T-helper 2 cell treated with Interferon-gamma antibody and Interleukin-4, amounts not matched to agents 5 μg/mL and 100 μg/mL, for 36 hours (primary cell): ENCODE measurements at regions not wholly inside any gene's neighbourhood (a gene's known extent, or its start where the extent isn't known, plus 50 kb on each side); places are given as distances from the start of the nearest gene placed in this dataset.

Experiments used
- DNase-seq: peaks from one replicate; pipeline ENCODE4 v3.0.0; 2021; ENCODE audit warnings: low spot score
- H3K27ac Mint-ChIP-seq: one replicate; pipeline ENCODE4 v1.8.0; 2021; ENCODE audit warnings: mild to moderate bottlenecking, mixed read lengths
- H3K27me3 Mint-ChIP-seq: one replicate; pipeline ENCODE4 v1.8.0; 2021; ENCODE audit warnings: low read depth, mixed read lengths
- H3K36me3 Mint-ChIP-seq: one replicate; pipeline ENCODE4 v1.8.0; 2021; ENCODE audit warnings: low read depth, mixed read lengths
- H3K4me1 Mint-ChIP-seq: one replicate; pipeline ENCODE4 v1.8.0; 2021; ENCODE audit warnings: low read depth, mixed read lengths
- H3K4me3 Mint-ChIP-seq: one replicate; pipeline ENCODE4 v1.8.0; 2022; ENCODE audit warnings: mild to moderate bottlenecking, moderate library complexity, mixed read lengths
- H3K9me3 Mint-ChIP-seq: one replicate; pipeline ENCODE4 v1.8.0; 2021; ENCODE audit warnings: mixed read lengths

- H3K4me1 Mint-ChIP-seq = no peaks in the 10 kb centered on the region
- no peak for DNase-seq
- H3K9me3 Mint-ChIP-seq = no peaks in the 10 kb centered on the region
- H3K27me3 Mint-ChIP-seq = peaks cover 22% of the 10 kb centered on the region
- H3K4me3 Mint-ChIP-seq = no peak overlapping the region
- H3K27ac Mint-ChIP-seq = no peak overlapping the region
- no peaks in the 10 kb centered on the region for H3K36me3 Mint-ChIP-seq
These were observed 85.1 kb upstream of the FRMD4A start for GRCh38 chr10:14415676-14416307.

- DNase-seq = no peak
- Mint-ChIP-seq H3K9me3 (no peaks in the 10 kb centered on the region), H3K4me1 (peaks cover 3% of the 10 kb centered on the region), H3K27ac (no peak overlapping the region), H3K27me3 (peaks cover 19% of the 10 kb centered on the region), H3K4me3 (no peak overlapping the region), H3K36me3 (no peaks in the 10 kb centered on the region)
These were observed 84.2 kb upstream of the FRMD4A start for GRCh38 chr10:14414901-14415300.

- Mint-ChIP-seq H3K27ac (no peak overlapping the region), H3K9me3 (no peaks in the 10 kb centered on the region), H3K4me3 (no peak overlapping the region), H3K36me3 (no peaks in the 10 kb centered on the region), H3K27me3 (peaks cover 21% of the 10 kb centered on the region), H3K4me1 (peaks cover 8% of the 10 kb centered on the region)
- DNase-seq = no peak
These were observed 82.8 kb upstream of the FRMD4A start for GRCh38 chr10:14413523-14413922.

GRCh38 chr10:14412624-14413023 lies 81.9 kb upstream of the FRMD4A start:
- Mint-ChIP-seq H3K36me3 (no peaks in the 10 kb centered on the region), H3K4me3 (no peak overlapping the region), H3K9me3 (no peaks in the 10 kb centered on the region), H3K27ac (no peak overlapping the region), H3K4me1 (peaks cover 8% of the 10 kb centered on the region), H3K27me3 (peaks cover 20% of the 10 kb centered on the region)
- no peak for DNase-seq

GRCh38 chr10:14409856-14410458 lies 79.2 kb upstream of the FRMD4A start:
- Mint-ChIP-seq H3K27me3 (peaks cover 19% of the 10 kb centered on the region), H3K4me3 (peak overlapping the region; percentile 21), H3K9me3 (no peaks in the 10 kb centered on the region), H3K4me1 (peaks cover 8% of the 10 kb centered on the region), H3K27ac (no peak overlapping the region), H3K36me3 (no peaks in the 10 kb centered on the region)
- DNase-seq = no peak

- H3K4me1 Mint-ChIP-seq = peaks cover 8% of the 10 kb centered on the region
- peak; percentile 34 for DNase-seq
- H3K27ac Mint-ChIP-seq = no peak overlapping the region
- peaks cover 17% of the 10 kb centered on the region for H3K27me3 Mint-ChIP-seq
- no peaks in the 10 kb centered on the region for H3K9me3 Mint-ChIP-seq
- H3K4me3 Mint-ChIP-seq = no peak overlapping the region
- no peaks in the 10 kb centered on the region for H3K36me3 Mint-ChIP-seq
These were observed 78.5 kb upstream of the FRMD4A start for GRCh38 chr10:14409247-14409646.

GRCh38 chr10:14408139-14408538 lies 77.4 kb upstream of the FRMD4A start:
- no peaks in the 10 kb centered on the region for H3K9me3 Mint-ChIP-seq
- peaks cover 8% of the 10 kb centered on the region for H3K4me1 Mint-ChIP-seq
- H3K27ac Mint-ChIP-seq = no peak overlapping the region
- H3K27me3 Mint-ChIP-seq = peaks cover 14% of the 10 kb centered on the region
- no peaks in the 10 kb centered on the region for H3K36me3 Mint-ChIP-seq
- no peak overlapping the region for H3K4me3 Mint-ChIP-seq
- DNase-seq = no peak

- Mint-ChIP-seq H3K27ac (no peak overlapping the region), H3K4me3 (no peak overlapping the region), H3K9me3 (no peaks in the 10 kb centered on the region), H3K27me3 (peaks cover 14% of the 10 kb centered on the region), H3K36me3 (no peaks in the 10 kb centered on the region), H3K4me1 (peaks cover 8% of the 10 kb centered on the region)
- no peak for DNase-seq
These were observed 76.8 kb upstream of the FRMD4A start for GRCh38 chr10:14407567-14407966.

- Mint-ChIP-seq H3K27ac (no peak overlapping the region), H3K36me3 (no peaks in the 10 kb centered on the region), H3K27me3 (peaks cover 13% of the 10 kb centered on the region), H3K9me3 (no peaks in the 10 kb centered on the region), H3K4me1 (peaks cover 8% of the 10 kb centered on the region), H3K4me3 (no peak overlapping the region)
- DNase-seq = no peak
These were observed 74.6 kb upstream of the FRMD4A start for GRCh38 chr10:14405076-14406065.

GRCh38 chr10:14403881-14404623 lies 73.3 kb upstream of the FRMD4A start:
- H3K4me1 Mint-ChIP-seq = no peaks in the 10 kb centered on the region
- H3K27me3 Mint-ChIP-seq = peaks cover 11% of the 10 kb centered on the region
- H3K36me3 Mint-ChIP-seq = no peaks in the 10 kb centered on the region
- H3K4me3 Mint-ChIP-seq = no peak overlapping the region
- no peaks in the 10 kb centered on the region for H3K9me3 Mint-ChIP-seq
- DNase-seq = no peak
- H3K27ac Mint-ChIP-seq = no peak overlapping the region

- H3K27me3 Mint-ChIP-seq = peaks cover 14% of the 10 kb centered on the region
- H3K27ac Mint-ChIP-seq = no peak overlapping the region
- no peaks in the 10 kb centered on the region for H3K4me1 Mint-ChIP-seq
- H3K9me3 Mint-ChIP-seq = no peaks in the 10 kb centered on the region
- DNase-seq = no peak
- no peaks in the 10 kb centered on the region for H3K36me3 Mint-ChIP-seq
- H3K4me3 Mint-ChIP-seq = no peak overlapping the region
These were observed 72.6 kb upstream of the FRMD4A start for GRCh38 chr10:14403359-14403758.

- H3K27me3 Mint-ChIP-seq = peaks cover 17% of the 10 kb centered on the region
- no peak overlapping the region for H3K27ac Mint-ChIP-seq
- no peaks in the 10 kb centered on the region for H3K36me3 Mint-ChIP-seq
- no peak for DNase-seq
- no peak overlapping the region for H3K4me3 Mint-ChIP-seq
- no peaks in the 10 kb centered on the region for H3K9me3 Mint-ChIP-seq
- H3K4me1 Mint-ChIP-seq = no peaks in the 10 kb centered on the region
These were observed 68.9 kb upstream of the FRMD4A start for GRCh38 chr10:14399641-14400040.

- Mint-ChIP-seq H3K4me3 (no peak overlapping the region), H3K4me1 (no peaks in the 10 kb centered on the region), H3K9me3 (no peaks in the 10 kb centered on the region), H3K27me3 (peaks cover 25% of the 10 kb centered on the region), H3K36me3 (no peaks in the 10 kb centered on the region), H3K27ac (no peak overlapping the region)
- DNase-seq = no peak
These were observed 66.3 kb upstream of the FRMD4A start for GRCh38 chr10:14397066-14397465.
